Loucy (cell line): ENCODE measurements at regions not wholly inside any gene's neighbourhood (a gene's known extent, or its start where the extent isn't known, plus 50 kb on each side); places are given as distances from the start of the nearest gene placed in this dataset.

Experiments
- EZH2phosphoT487 ChIP-seq: fragments of 200-600 bp; IDR thresholded peaks from 2 replicates; pipeline ENCODE4 v1.6.1; 2018; ENCODE audit warnings: antibody characterized with exemption, mild to moderate bottlenecking, moderate library complexity, borderline replicate concordance
- TF ChIP-seq, protein P1 (sequence below): fragments of 200-600 bp; sonication (generic); conservative IDR thresholded peaks from 2 replicates; pipeline ENCODE4 v1.5.1; 2014; ENCODE audit warnings: mild to moderate bottlenecking, antibody characterized with exemption, low read length

- TF ChIP-seq, protein P1, sequence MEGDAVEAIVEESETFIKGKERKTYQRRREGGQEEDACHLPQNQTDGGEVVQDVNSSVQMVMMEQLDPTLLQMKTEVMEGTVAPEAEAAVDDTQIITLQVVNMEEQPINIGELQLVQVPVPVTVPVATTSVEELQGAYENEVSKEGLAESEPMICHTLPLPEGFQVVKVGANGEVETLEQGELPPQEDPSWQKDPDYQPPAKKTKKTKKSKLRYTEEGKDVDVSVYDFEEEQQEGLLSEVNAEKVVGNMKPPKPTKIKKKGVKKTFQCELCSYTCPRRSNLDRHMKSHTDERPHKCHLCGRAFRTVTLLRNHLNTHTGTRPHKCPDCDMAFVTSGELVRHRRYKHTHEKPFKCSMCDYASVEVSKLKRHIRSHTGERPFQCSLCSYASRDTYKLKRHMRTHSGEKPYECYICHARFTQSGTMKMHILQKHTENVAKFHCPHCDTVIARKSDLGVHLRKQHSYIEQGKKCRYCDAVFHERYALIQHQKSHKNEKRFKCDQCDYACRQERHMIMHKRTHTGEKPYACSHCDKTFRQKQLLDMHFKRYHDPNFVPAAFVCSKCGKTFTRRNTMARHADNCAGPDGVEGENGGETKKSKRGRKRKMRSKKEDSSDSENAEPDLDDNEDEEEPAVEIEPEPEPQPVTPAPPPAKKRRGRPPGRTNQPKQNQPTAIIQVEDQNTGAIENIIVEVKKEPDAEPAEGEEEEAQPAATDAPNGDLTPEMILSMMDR: no peak
- TF ChIP-seq EZH2phosphoT487: no peak
These were observed 127.4 kb upstream of the TRIM2 start for GRCh38 chr4:153076861-153077260.
